ENCODE measurements at regions not wholly inside any gene's neighbourhood (a gene's known extent, or its start where the extent isn't known, plus 50 kb on each side); places are given as distances from the start of the nearest gene placed in this dataset.

DNA sequence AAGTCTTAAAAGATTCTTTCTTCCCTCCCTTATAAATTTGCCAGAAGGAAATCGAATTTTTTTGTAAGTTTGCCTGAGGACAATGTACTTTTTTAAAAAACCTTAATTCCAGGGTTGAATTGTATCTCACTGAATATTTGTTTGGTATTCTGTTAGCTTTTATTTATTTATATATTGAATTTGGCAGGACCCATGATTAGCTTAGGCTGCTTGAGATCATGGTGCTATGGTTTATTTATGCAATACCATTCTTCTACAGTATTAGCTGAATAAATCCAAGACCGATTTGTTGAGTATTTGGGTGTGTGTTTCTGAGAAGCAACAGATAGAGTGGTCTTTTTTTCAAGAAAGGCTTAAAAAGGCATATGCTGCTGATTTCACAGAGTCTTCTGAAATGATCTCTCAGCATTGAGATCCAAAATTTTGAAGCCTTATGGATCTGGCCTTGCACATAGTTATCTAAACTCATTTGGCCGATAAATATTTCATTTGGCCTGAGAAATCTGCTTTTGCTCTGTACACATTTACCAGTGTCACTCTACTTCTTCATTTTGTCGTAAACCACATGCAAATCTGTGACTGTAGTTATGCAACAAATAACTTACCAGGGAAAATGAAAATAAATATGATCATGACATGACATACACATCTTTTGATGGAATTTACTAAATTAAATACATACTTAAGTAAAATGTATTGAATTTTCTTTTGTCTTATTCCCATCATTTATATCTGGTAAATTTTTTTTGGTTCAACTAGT is 265.8 kb upstream of the FLRT2 start:
- TF ChIP-seq, protein P1, sequence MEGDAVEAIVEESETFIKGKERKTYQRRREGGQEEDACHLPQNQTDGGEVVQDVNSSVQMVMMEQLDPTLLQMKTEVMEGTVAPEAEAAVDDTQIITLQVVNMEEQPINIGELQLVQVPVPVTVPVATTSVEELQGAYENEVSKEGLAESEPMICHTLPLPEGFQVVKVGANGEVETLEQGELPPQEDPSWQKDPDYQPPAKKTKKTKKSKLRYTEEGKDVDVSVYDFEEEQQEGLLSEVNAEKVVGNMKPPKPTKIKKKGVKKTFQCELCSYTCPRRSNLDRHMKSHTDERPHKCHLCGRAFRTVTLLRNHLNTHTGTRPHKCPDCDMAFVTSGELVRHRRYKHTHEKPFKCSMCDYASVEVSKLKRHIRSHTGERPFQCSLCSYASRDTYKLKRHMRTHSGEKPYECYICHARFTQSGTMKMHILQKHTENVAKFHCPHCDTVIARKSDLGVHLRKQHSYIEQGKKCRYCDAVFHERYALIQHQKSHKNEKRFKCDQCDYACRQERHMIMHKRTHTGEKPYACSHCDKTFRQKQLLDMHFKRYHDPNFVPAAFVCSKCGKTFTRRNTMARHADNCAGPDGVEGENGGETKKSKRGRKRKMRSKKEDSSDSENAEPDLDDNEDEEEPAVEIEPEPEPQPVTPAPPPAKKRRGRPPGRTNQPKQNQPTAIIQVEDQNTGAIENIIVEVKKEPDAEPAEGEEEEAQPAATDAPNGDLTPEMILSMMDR (IDR thresholded peaks at IDR 0.05): no peak
- TF ChIP-seq POLR2AphosphoS5 (IDR thresholded peaks at IDR 0.05; ENCODE audit: insufficient read depth in 1 of 2, low read depth in 1 of 2) (no peak), POLR2A (IDR thresholded peaks at IDR 0.05) (no peak)

Measured in vagina (tissue), 2 donors.